HG02852 (cell line): ENCODE measurements at regions not wholly inside any gene's neighbourhood (a gene's known extent, or its start where the extent isn't known, plus 50 kb on each side); places are given as distances from the start of the nearest gene placed in this dataset.
"Not testable (repeated sequence)": the region's sequence is repeated elsewhere in the genome, so short reads cannot be mapped to it uniquely, and the experiment has no call there.

Experiments
- ATAC-seq: cut with Tn5 transposase; IDR thresholded peaks from one replicate; pipeline ENCODE4 v1.9.1; 2021; ENCODE audit warnings: mild to moderate bottlenecking, moderate library complexity; ENCODE audit not compliant: unreplicated experiment

DNA sequence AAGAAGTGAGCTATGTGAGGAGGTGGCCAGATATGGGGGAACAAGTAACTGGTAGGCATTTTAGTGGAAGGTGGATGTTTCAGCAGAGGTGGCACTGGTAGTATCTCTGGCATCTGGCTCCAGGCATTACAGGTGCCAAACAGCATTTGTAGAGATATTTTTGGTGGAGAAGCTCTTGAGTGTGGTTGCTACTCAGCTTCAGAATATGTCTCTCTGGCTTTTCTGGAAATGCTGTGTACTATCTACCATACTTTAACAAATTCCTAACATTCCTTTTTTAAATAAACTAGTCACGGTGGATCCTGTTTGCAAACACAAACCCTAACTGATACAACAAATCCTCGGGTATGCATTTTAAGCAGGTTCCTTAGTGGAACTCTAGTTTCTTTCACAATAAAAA is 128.0 kb downstream of the BARX2 start:
- no peak for ATAC-seq

DNA sequence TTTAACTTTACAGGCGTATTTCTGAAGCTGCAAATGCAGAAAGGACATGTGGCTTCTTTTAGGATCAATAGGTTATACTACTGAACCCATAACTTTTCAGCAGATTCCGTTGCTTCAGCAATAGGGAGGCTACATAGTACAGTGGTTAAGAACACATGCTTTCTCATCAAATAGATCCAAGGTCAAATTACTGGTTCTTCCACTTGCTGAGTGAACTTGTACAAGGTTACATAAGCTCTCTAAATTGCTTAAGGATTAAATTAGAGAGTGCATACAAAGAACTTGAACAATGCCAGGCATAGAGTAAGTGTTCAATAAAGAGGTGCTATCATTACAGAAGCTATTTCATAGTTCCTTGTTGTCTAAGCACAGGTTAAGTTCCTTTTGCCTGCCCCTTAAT is 129.6 kb downstream of the BARX2 start:
- no peak for ATAC-seq

DNA sequence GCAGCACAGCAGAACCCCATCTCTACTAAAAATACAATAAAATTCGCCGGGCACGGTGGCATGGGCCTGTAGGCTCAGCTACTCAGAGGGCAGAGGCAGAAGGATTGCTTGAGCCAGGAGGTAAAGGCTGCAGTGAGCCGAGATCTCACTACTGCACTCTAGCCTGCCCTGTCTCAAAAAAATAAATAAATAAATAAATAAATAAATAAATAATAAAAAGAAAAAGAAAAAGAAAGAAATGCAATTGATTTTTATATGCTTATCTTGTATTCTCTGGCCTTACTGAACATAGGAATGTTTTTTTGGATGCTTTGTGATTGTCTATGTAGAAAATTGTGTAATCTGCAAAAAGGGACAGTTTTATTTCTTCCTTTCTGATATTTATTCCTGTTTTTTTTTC is 132.5 kb downstream of the BARX2 start:
- ATAC-seq, result no peak

DNA sequence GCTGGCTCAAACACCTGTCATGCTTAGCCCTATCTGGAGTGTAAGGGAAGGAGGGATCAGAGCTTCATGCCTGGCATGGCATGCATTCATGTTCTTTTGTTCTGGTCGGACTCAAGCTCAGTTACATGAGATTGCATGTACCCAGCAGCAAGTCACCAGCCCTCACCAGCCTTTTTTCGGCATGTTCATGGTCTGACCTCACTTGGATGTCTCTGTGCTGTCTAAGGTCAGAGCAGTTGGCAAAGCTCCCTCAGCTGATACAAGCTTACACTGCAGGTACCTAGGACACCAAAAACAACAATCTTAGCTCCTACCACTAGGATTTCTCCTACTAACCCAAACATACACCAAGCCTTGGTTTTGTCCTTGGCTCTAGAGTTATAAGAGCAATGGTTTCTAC is 152.6 kb downstream of the BARX2 start:
- ATAC-seq, result no peak

DNA sequence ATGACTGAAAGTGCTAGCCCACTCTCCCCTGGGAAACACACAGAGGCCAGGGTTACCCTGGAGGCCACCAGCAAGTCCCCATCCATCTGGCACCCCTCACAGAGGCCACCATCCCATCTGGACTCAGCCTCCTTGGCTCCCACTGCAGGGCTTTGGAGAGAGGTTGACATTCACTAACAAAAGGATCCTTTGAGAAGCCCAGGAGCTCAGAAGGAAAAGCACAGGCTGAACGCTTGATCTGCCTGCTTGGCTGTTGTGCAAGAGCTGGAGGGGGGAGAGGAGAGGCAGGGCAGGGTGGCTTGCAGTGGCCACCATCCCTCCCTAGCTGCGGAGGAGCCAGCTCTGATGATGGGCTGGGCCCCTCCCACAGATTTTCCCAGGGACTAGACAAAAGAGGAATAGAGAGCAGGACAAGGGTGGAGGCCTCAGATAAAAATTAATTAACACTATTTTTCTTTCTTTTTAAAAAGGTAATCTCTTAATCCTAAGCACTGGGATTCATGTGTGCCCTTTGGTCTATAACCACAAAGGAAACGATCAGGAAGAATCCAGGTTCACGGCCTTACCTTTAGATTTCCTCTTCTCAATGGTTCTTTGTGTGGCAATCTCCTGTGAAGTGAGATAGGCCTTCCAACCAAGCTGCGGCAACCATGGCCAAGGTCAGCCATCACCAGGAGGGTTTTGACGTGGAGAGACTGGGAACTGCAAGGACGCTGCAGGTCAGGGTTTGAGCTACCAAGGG is 154.7 kb downstream of the BARX2 start:
- no peak for ATAC-seq

DNA sequence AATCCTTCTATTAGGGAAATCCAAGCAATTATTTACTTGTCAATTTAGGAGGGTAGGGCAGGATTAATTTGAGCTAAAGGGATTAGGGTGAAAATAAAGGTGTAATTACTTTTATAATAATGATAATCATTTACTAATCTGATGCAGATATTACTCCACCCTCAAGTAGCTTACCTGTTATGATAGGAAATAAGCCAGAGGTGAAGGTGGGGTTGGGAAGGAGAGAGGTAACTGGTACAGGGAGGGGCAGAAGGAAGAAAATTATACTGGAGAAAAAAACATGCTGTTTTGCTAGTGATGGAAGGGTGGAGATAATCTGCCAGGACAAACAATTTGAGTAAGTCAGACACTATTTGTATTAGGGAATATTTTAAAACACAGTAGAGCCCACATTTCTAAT is 157.7 kb downstream of the BARX2 start:
- ATAC-seq, result no peak

DNA sequence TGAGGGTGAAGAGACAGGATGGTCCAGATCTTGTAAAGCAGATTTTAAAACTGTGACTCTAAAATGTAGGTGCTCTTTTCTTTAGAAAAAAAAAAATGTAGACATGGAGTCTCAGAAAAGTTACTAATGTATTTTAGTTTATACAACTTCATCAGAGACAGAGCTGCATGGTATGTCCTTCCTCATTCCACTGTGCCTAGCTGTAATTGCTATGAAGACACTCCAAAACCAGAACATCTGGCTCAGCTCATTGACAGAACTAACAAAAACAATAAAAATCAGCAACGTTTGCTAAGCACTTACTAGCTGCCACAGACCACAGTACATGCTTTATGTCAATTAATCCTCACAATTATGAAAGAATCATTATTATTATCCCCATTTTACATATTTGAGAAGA is 160.7 kb downstream of the BARX2 start:
- ATAC-seq, result no peak

DNA sequence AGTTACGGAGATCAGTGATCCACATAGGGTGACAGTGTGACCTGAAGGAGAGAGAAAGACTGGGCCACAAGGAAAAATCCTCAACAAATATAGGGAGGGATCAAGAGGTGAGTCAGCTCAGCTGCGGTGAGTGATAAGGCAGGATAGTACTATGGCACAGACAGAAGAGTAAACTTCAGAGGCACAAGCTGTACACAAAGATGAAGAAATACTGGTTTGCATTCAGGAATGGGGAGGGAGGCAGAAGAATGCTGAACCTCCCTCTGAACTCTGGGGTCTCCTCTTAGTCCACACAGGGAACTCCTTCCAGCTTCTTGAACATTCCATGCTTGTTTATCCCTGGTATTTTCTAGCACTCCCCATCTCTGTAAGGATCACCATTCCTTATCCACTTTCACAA is 162.7 kb downstream of the BARX2 start:
- ATAC-seq, result no peak

DNA sequence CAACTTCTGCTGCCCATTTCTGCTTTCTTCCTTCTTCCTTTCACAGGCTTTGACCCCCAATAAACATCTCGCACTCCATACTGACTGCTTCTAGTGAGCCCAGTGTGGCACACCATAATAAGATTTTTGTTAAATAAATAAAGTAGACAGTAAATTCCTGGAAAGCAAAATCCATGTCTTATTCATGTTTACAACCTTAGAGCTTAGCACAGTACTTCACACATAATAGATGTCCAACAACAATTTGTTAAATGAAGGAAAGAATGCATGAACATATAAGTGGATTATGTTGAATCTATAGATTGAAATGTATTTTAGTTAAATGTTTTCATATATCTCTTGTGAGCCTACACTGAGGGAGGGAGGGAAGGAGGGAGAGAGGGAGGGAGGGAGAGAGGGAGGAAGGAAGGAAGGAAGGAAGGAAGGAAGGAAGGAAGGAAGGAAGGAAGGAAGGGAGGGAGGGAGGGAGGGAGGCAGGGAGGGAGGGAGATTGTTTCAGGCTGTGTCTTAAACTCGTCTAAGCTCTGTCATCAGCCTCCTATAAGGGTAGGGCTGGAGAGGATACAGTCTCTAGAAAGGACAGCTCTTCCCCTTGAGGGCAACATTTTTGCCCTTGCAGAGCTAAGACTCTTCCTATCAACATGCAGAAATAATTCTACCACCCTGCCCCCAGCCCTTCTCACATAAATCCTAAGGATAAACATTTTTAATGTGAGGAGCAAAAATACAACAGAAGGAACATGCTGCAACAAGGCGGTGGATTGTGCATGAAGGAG is 168.1 kb downstream of the BARX2 start:
- ATAC-seq, result no peak

DNA sequence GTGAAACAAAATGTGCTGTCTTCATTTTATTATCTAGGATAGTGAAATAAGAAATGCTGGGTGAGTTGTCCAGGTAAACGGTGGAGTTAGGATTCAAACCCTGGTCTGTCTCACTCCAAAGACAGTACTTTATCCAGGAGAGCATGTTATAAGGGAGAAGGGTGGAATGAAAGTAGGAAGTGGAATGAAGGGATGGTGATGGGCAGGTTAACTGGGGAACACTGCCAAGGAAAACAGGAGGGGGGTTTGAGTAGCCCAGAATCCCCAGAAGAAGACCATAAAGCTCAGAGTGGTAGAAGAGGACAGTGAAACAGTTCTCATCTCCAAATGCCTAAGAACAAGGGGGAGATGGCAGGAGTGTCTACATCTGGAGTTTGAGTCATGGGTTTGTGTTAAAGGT is 169.0 kb downstream of the BARX2 start:
- no peak for ATAC-seq

DNA sequence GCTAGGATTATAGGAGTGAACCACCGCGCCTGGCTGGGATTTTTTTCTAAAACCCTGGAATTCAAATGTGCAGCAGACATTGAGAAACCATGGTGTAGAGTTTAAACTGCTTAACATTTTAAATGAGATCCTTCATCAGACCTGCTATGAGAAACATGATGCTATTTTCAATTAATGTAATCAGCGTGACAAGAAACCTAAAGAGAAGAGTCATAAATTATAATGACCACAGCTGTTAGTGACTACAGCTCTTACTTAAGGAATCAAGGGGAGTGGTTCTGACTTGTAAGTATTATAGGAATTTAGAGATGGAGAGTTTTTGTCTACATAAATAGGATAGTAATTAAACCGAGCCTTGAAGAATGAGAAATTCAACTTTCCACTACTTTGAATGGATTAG is 170.6 kb downstream of the BARX2 start:
- no peak for ATAC-seq

DNA sequence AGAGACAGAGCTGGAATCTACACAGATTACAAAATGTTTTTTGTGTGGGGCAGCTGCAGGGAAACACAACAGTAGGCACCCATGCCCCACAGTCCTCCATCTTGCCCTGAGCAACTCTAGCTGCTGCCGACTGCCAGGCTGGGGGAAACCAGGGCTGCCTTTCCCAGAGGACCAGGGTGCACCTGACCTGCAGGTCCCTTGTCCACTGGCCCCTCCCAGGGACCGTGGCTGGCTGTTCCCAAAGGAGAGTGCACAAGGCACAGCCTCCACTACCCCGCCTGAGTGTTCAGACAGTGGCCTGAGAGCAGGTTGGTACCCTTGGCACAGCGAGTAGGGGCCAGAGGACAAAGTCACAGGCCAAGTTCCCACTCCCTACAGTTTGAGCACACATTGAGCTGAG is 181.8 kb downstream of the BARX2 start:
- ATAC-seq, result no peak

DNA sequence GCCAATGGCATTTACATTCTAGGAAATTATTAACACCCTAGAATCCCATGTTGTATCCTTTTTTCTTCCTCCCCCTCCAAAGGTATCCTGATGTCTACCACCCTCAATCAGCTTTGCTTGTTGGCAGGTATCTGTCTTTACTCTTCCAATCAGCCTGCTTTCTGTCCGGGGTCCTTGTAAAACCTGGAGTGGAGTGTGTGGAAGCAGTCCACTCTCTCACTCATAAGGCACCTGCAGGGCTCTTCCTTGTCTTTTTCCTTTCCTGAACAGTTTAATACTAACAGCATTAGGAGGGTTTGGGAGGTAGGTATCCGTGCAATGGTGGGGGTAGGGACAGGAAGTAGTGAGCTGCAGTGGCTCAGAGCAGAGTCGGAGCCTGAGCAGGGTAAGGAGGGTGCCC is 193.4 kb downstream of the BARX2 start:
- ATAC-seq, result no peak

DNA sequence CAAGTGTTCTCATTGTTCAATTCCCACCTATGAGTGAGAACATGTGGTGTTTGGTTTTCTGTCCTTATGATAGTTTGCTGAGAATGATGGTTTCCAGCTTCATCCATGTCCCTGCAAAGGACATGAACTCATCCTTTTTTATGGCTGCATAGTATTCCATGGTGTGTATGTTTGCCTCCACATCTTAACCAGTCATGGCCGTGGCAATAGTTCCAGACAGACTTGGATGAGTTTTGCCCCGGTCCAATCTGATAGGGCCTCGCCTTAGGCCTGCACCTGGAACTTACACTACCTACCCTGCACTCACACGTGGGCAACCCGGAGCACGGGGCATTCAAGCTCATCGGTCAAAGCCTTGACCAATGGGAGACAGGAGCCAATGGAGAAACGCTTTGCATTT is 197.0 kb downstream of the BARX2 start:
- not testable (repeated sequence) for ATAC-seq

DNA sequence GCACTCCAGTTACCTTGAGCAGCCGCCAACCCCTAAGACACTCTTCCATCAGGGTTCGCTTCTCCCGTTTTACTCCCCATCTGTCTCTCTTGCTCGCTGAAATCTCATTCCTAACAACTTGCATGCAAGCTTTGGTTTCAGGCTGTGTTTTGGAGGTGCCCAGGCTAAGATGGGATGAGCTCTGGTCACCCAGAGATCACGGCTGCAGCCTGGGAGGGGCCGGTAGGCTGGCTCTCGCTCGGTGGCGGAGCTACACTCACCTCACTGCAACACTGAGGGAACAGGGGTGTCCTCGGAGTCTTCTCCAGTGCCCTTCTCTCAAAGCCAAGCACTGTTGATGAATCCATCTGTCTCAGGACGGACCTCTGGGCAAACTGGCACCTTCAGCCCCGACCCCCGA is 197.5 kb downstream of the BARX2 start:
- no peak for ATAC-seq

DNA sequence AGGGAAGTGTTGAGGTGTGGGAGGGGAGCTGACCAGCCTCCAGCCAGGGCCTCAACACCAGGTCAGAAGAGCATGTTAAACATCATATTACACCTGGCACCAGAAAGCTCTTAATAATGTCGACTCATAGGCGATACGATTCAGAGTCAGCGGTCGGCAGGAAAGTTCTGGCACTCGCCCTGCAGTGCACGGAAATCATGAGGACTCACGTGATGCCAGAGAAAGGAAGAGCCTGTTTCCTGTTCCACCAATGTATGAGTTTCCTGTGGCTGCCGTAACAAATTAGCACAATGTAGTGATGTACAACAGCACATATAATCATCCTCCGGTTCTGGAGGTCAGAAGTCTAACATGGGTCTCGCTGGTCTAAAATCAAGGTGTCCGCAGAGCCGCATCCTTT is 198.8 kb downstream of the BARX2 start:
- ATAC-seq, result no peak

DNA sequence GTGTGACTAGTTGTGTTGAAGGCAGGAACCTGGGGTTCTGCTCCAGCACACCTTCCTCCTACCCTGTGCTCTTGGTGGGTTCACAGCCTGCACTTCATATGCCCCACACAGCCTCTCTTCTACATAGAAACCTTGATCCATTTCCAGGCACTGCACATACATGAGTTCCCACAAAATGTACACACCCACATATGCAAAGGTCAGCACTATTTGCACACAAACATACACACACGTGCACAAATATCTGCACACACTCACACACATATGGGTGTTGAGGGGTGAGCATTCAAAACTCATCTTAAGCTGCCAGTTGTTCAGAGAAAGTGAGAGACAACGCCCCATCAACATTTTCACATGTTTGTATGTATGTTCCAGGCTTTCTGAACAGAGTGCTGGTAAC is 201.0 kb downstream of the BARX2 start:
- ATAC-seq, result no peak

DNA sequence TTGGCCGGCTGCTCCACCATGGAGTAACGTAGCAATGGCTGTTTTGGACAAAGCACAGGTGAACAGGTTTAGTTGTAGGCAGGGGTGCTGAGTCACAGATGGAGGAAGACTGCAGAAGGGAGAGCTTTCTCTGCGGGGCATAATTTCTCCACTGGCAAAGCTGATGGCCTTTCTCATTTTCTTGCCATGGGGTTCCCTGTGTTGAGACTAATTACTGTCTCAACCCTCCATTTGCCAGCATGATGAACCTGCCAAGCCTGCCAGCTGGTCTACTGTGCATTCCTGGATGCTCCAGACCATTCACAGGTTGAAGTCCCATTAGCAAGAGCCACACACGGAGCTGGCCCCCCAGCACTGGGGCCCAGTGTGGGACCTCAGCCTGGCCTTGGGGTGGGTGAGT is 202.4 kb downstream of the BARX2 start:
- no peak for ATAC-seq

DNA sequence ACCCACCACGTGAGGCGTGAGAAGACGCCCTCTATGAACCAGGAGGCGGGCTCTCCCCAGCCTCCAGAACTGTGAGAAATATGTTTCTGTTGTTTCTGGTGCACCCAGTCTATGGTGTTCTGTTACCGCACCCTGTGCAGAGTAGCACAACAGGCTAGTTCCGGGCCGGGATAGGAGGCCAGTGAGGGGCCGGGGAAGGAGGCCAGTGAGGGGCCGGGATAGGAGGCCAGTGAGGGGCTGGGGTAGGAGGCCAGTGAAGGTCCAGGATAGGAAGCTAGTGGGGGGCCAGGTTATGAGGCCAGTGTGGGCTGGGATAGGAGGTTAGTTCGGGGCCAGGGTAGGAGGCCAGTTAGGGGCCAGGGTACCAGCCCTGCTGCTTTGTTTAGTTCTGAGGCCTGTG is 204.6 kb downstream of the BARX2 start:
- ATAC-seq, result no peak

DNA sequence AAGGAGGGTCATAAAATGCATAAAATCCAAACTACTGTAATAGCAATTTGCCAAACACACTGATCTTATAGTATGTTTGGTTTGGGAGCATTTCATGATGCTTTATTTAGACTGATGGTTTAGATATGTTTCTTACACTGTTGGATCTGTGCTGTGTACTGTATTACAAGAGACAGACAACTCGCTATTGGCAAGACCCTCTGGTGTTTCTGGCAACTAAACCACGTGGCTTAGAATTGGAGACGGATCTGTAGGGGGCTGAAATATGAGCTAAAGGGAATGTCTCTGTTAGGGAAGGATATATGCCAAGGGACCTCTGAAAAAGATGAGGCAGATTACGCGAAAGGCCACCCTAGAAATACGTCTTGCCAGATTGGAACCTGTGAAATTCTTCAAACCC is 208.7 kb downstream of the BARX2 start:
- ATAC-seq, result no peak

DNA sequence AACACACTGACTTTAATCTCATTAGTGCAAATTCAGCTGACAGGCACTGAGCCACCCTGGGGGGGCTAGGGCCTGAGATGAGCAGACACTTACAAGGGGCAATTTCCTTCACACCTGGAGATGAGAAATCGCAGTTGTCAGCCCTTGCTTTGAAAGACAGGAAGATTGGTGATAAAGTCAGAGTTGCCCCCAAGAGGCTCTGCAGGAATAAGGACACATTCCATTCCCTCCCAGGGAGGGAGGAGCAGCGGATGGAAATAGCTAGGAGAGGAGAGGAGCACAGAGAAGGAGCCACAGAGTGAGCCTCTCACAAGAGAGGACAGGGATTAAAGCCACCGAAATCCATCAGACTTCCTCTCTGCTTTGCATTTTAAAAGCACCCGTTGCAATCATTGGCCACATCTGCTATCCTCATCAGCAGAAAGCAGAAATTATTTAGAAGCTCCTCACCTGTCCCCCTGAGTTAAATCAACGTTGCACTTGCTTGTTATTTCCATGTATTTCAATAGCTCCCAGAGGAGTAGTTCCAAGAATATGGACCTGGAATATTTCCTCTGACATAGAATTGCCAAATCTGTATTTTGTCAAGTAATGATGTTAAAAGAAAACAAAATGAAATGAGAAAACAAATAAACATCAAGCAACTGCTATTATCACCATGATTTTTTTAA is 213.7 kb downstream of the BARX2 start:
- no peak for ATAC-seq
